IPS-18a (cell line): ENCODE measurements at regions not wholly inside any gene's neighbourhood (a gene's known extent, or its start where the extent isn't known, plus 50 kb on each side); places are given as distances from the start of the nearest gene placed in this dataset.

Source experiments
- H3K27ac ChIP-seq: one replicate; pipeline ENCODE4 v1.5.1; 2013; ENCODE audit warnings: low read length
- H3K27me3 ChIP-seq: one replicate; pipeline ENCODE4 v1.6.1; 2013; ENCODE audit warnings: mild to moderate bottlenecking, low read length; ENCODE audit not compliant: control insufficient read depth, insufficient read depth
- H3K36me3 ChIP-seq: one replicate; pipeline ENCODE4 v1.6.1; 2013; ENCODE audit warnings: low read depth, low read length; ENCODE audit not compliant: control insufficient read depth
- H3K4me1 ChIP-seq: one replicate; pipeline ENCODE4 v1.6.1; 2013; ENCODE audit warnings: low read depth, low read length; ENCODE audit not compliant: control insufficient read depth
- H3K4me3 ChIP-seq: one replicate; pipeline ENCODE4 v1.5.1; 2013; ENCODE audit warnings: low read length
- H3K9ac ChIP-seq: one replicate; pipeline ENCODE4 v1.6.1; 2013; ENCODE audit warnings: mild to moderate bottlenecking, low read length, moderate library complexity
- H3K9me3 ChIP-seq: one replicate; pipeline ENCODE4 v1.6.1; 2013; ENCODE audit warnings: low read depth, low read length; ENCODE audit not compliant: control insufficient read depth

GRCh38 chr7:98460902-98461301 is 60.0 kb upstream of the BAIAP2L1 start:
- H3K4me3 ChIP-seq: no peak overlapping the region
- H3K27me3 ChIP-seq: no peaks in the 10 kb centered on the region
- H3K9ac ChIP-seq: no peak overlapping the region
- no peaks in the 10 kb centered on the region for H3K9me3 ChIP-seq
- H3K4me1 ChIP-seq: no peaks in the 10 kb centered on the region
- H3K27ac ChIP-seq: no peak overlapping the region
- H3K36me3 ChIP-seq: no peaks in the 10 kb centered on the region

- Histone ChIP-seq H3K27me3 (no peaks in the 10 kb centered on the region), H3K9me3 (no peaks in the 10 kb centered on the region), H3K4me3 (no peak overlapping the region), H3K27ac (no peak overlapping the region), H3K9ac (no peak overlapping the region), H3K4me1 (no peaks in the 10 kb centered on the region), H3K36me3 (no peaks in the 10 kb centered on the region)
Observed at GRCh38 chr7:98459529-98459928, 58.6 kb upstream of the BAIAP2L1 start.

- no peak overlapping the region for H3K27ac ChIP-seq
- H3K4me1 ChIP-seq: no peaks in the 10 kb centered on the region
- H3K4me3 ChIP-seq: no peak overlapping the region
- no peak overlapping the region for H3K9ac ChIP-seq
- no peaks in the 10 kb centered on the region for H3K36me3 ChIP-seq
- peaks cover under 1% of the 10 kb centered on the region for H3K9me3 ChIP-seq
- no peaks in the 10 kb centered on the region for H3K27me3 ChIP-seq
Observed at GRCh38 chr7:98458090-98458875, 57.4 kb upstream of the BAIAP2L1 start.

GRCh38 chr7:98456866-98457265 is 56.0 kb upstream of the BAIAP2L1 start:
- Histone ChIP-seq H3K27ac (no peak overlapping the region), H3K27me3 (no peaks in the 10 kb centered on the region), H3K4me3 (no peak overlapping the region), H3K9ac (no peak overlapping the region), H3K9me3 (peaks cover 8% of the 10 kb centered on the region), H3K4me1 (no peaks in the 10 kb centered on the region), H3K36me3 (no peaks in the 10 kb centered on the region)

- H3K27me3 ChIP-seq: no peaks in the 10 kb centered on the region
- no peak overlapping the region for H3K9ac ChIP-seq
Observed at GRCh38 chr7:98452791-98453190, 51.9 kb upstream of the BAIAP2L1 start.

More at GRCh38 chr7:98452791-98453190, 51.9 kb upstream of the BAIAP2L1 start:
- no peak overlapping the region for H3K27ac ChIP-seq
- H3K4me3 ChIP-seq: no peak overlapping the region
- peaks cover 3% of the 10 kb centered on the region for H3K4me1 ChIP-seq
- H3K36me3 ChIP-seq: no peaks in the 10 kb centered on the region
- peaks cover 8% of the 10 kb centered on the region for H3K9me3 ChIP-seq
